CD8-positive, alpha-beta memory T cell (primary cell): ENCODE measurements at regions not wholly inside any gene's neighbourhood (a gene's known extent, or its start where the extent isn't known, plus 50 kb on each side); places are given as distances from the start of the nearest gene placed in this dataset.

ENCODE experiments used
- CTCF ChIA-PET: fragments of 350-600 bp; sonication (Branson Sonifier 250); formaldehyde crosslinking; loops from one replicate; lab custom pipeline; 2021; ENCODE audit warnings: antibody characterized with exemption; lab: Charles Lee
- POLR2A ChIA-PET: fragments of 350-600 bp; sonication (Branson Sonifier 250); formaldehyde crosslinking; loops from one replicate; lab custom pipeline; 2021; ENCODE audit warnings: antibody characterized with exemption; lab: Charles Lee
- DNase-seq, 5 donors: peaks; one replicate each; pipeline versions ENCODE4 v3.0.0 to v3.0.0-alpha.2; 2020 to 2022; ENCODE audit warnings: mixed read lengths in 1 of 5
- H3K27ac ChIP-seq: one replicate; pipeline ENCODE4 v1.7.0; 2013; ENCODE audit warnings: low read depth, mild to moderate bottlenecking, low read length, moderate library complexity
- H3K27me3 ChIP-seq: 2 replicates; pipeline ENCODE4 v1.7.0; 2013; ENCODE audit warnings: low read length, mild to moderate bottlenecking; ENCODE audit not compliant: insufficient read depth, poor library complexity, severe bottlenecking
- H3K36me3 ChIP-seq: 2 replicates; pipeline ENCODE4 v1.7.0; 2013; ENCODE audit warnings: mild to moderate bottlenecking, low read length, moderate library complexity; ENCODE audit not compliant: insufficient read depth
- H3K4me1 ChIP-seq: 2 replicates; pipeline ENCODE4 v1.7.0; 2013; ENCODE audit warnings: mild to moderate bottlenecking, low read length, moderate library complexity; ENCODE audit not compliant: insufficient read depth
- H3K4me3 ChIP-seq: 2 replicates; pipeline ENCODE4 v1.7.0; 2013; ENCODE audit warnings: mild to moderate bottlenecking, low read length
- H3K9me3 ChIP-seq: 2 replicates; pipeline ENCODE4 v1.7.0; 2013; ENCODE audit warnings: mild to moderate bottlenecking, low read length
- H3K27ac Mint-ChIP-seq, 8 donors: one replicate each; pipeline ENCODE4 v1.8.0; 2020 to 2021; ENCODE audit warnings: mixed read lengths in 8 of 8, mild to moderate bottlenecking in 6 of 8, inconsistent platforms in 3 of 8, moderate library complexity in 3 of 8
- H3K27me3 Mint-ChIP-seq, 2 donors: one replicate each; pipeline ENCODE4 v1.8.0; 2020 to 2021; ENCODE audit warnings: mixed read lengths in 2 of 2, mild to moderate bottlenecking in 1 of 2, moderate library complexity in 1 of 2
- H3K36me3 Mint-ChIP-seq, 3 donors: one replicate each; pipeline ENCODE4 v1.8.0; 2020 to 2021; ENCODE audit warnings: mixed read lengths in 3 of 3, inconsistent platforms in 1 of 3, mild to moderate bottlenecking in 1 of 3
- H3K4me1 Mint-ChIP-seq, 3 donors: one replicate each; pipeline ENCODE4 v1.8.0; 2020 to 2021; ENCODE audit warnings: mixed read lengths in 3 of 3, inconsistent platforms in 1 of 3, mild to moderate bottlenecking in 1 of 3
- H3K4me3 Mint-ChIP-seq, 7 donors: one replicate each; pipeline ENCODE4 v1.8.0; 2020 to 2021; ENCODE audit warnings: mixed read lengths in 7 of 7, mild to moderate bottlenecking in 6 of 7, moderate library complexity in 4 of 7, inconsistent platforms in 2 of 7
- H3K9me3 Mint-ChIP-seq, 5 donors: one replicate each; pipeline ENCODE4 v1.8.0; 2020 to 2022; ENCODE audit warnings: mixed read lengths in 5 of 5, mild to moderate bottlenecking in 3 of 5, moderate library complexity in 2 of 5, inconsistent platforms in 1 of 5

GRCh38 chr12:86634456-86635410 lies 378.5 kb upstream of the MGAT4C start:
- no peaks in the 10 kb centered on the region for H3K27me3 Mint-ChIP-seq
- H3K9me3 Mint-ChIP-seq = peaks cover 0 to 33% (median 5%) of the 10 kb centered on the region in 5 donors
- no peaks in the 10 kb centered on the region for H3K36me3 ChIP-seq
- H3K4me1 ChIP-seq = no peaks in the 10 kb centered on the region
- no peaks in the 10 kb centered on the region for H3K4me1 Mint-ChIP-seq
- H3K27ac ChIP-seq = no peak overlapping the region
- no peaks in the 10 kb centered on the region for H3K9me3 ChIP-seq
- no peak for DNase-seq
- CTCF ChIA-PET = no interaction called here
- H3K27ac Mint-ChIP-seq = no peak overlapping the region
- H3K27me3 ChIP-seq = no peaks in the 10 kb centered on the region
- POLR2A ChIA-PET = no interaction called here
- H3K4me3 Mint-ChIP-seq = no peak overlapping the region
- H3K4me3 ChIP-seq = no peak overlapping the region
- H3K36me3 Mint-ChIP-seq = no peaks in the 10 kb centered on the region

- DNase-seq = no peak
- Histone ChIP-seq H3K27ac (no peak overlapping the region), H3K4me3 (no peak overlapping the region), H3K36me3 (no peaks in the 10 kb centered on the region), H3K4me1 (no peaks in the 10 kb centered on the region), H3K27me3 (no peaks in the 10 kb centered on the region), H3K9me3 (no peaks in the 10 kb centered on the region)
- Mint-ChIP-seq H3K27me3 (no peaks in the 10 kb centered on the region), H3K36me3 (no peaks in the 10 kb centered on the region), H3K4me1 (no peaks in the 10 kb centered on the region), H3K4me3 (no peak overlapping the region), H3K9me3 (peaks cover 6 to 30% (median 14%) of the 10 kb centered on the region in 5 donors), H3K27ac (no peak overlapping the region)
- ChIA-PET CTCF (no interaction called here), POLR2A (no interaction called here)
Measured at GRCh38 chr12:86627001-86627400, 370.8 kb upstream of the MGAT4C start.

- Histone ChIP-seq H3K4me3 (no peak overlapping the region), H3K9me3 (no peaks in the 10 kb centered on the region), H3K27ac (no peak overlapping the region), H3K36me3 (no peaks in the 10 kb centered on the region), H3K4me1 (no peaks in the 10 kb centered on the region), H3K27me3 (no peaks in the 10 kb centered on the region)
- ChIA-PET POLR2A (no interaction called here), CTCF (no interaction called here)
- DNase-seq = no peak
- Mint-ChIP-seq H3K4me1 (no peaks in the 10 kb centered on the region), H3K9me3 (peaks cover 4 to 34% (median 6%) of the 10 kb centered on the region in 5 donors), H3K27ac (no peak overlapping the region), H3K27me3 (no peaks in the 10 kb centered on the region), H3K4me3 (no peak overlapping the region), H3K36me3 (no peaks in the 10 kb centered on the region)
Measured at GRCh38 chr12:86623267-86623666, 367.1 kb upstream of the MGAT4C start.

GRCh38 chr12:86621957-86622356 lies 365.8 kb upstream of the MGAT4C start:
- H3K27me3 ChIP-seq = no peaks in the 10 kb centered on the region
- H3K9me3 ChIP-seq = no peaks in the 10 kb centered on the region
- no peaks in the 10 kb centered on the region for H3K27me3 Mint-ChIP-seq
- H3K36me3 Mint-ChIP-seq = no peaks in the 10 kb centered on the region
- H3K9me3 Mint-ChIP-seq = peaks cover 4 to 38% (median 8%) of the 10 kb centered on the region in 5 donors
- no peak overlapping the region for H3K27ac Mint-ChIP-seq
- no peak for DNase-seq
- H3K27ac ChIP-seq = no peak overlapping the region
- no peak overlapping the region for H3K4me3 Mint-ChIP-seq
- CTCF ChIA-PET = no interaction called here
- no peaks in the 10 kb centered on the region for H3K4me1 Mint-ChIP-seq
- no peak overlapping the region for H3K4me3 ChIP-seq
- H3K36me3 ChIP-seq = no peaks in the 10 kb centered on the region
- POLR2A ChIA-PET = no interaction called here
- H3K4me1 ChIP-seq = no peaks in the 10 kb centered on the region

GRCh38 chr12:86613311-86613710 lies 357.1 kb upstream of the MGAT4C start:
- Histone ChIP-seq H3K36me3 (no peaks in the 10 kb centered on the region), H3K9me3 (no peaks in the 10 kb centered on the region), H3K27ac (no peak overlapping the region), H3K4me3 (no peak overlapping the region), H3K27me3 (no peaks in the 10 kb centered on the region), H3K4me1 (no peaks in the 10 kb centered on the region)
- Mint-ChIP-seq H3K27me3 (no peaks in the 10 kb centered on the region), H3K9me3 (peaks cover 2 to 24% (median 6%) of the 10 kb centered on the region in 5 donors), H3K36me3 (no peaks in the 10 kb centered on the region), H3K4me3 (no peak overlapping the region), H3K27ac (no peak overlapping the region), H3K4me1 (no peaks in the 10 kb centered on the region)
- ChIA-PET CTCF (no interaction called here), POLR2A (no interaction called here)
- DNase-seq = no peak

- Histone ChIP-seq H3K36me3 (no peaks in the 10 kb centered on the region), H3K27me3 (no peaks in the 10 kb centered on the region), H3K4me1 (no peaks in the 10 kb centered on the region), H3K4me3 (no peak overlapping the region), H3K9me3 (no peaks in the 10 kb centered on the region), H3K27ac (no peak overlapping the region)
- Mint-ChIP-seq H3K36me3 (no peaks in the 10 kb centered on the region), H3K27ac (no peak overlapping the region), H3K4me1 (no peaks in the 10 kb centered on the region), H3K4me3 (no peak overlapping the region), H3K9me3 (peaks cover 2 to 23% (median 3%) of the 10 kb centered on the region in 5 donors), H3K27me3 (no peaks in the 10 kb centered on the region)
- no peak for DNase-seq
- ChIA-PET CTCF (no interaction called here), POLR2A (no interaction called here)
Measured at GRCh38 chr12:86608638-86609037, 352.4 kb upstream of the MGAT4C start.

GRCh38 chr12:86601550-86602308 lies 345.5 kb upstream of the MGAT4C start:
- Histone ChIP-seq H3K4me3 (no peak overlapping the region), H3K9me3 (no peaks in the 10 kb centered on the region), H3K4me1 (no peaks in the 10 kb centered on the region), H3K27me3 (no peaks in the 10 kb centered on the region), H3K36me3 (no peaks in the 10 kb centered on the region), H3K27ac (no peak overlapping the region)
- Mint-ChIP-seq H3K4me3 (no peak overlapping the region), H3K27ac (no peak overlapping the region), H3K27me3 (no peaks in the 10 kb centered on the region), H3K36me3 (no peaks in the 10 kb centered on the region), H3K9me3 (peaks cover 5 to 11% (median 6%) of the 10 kb centered on the region in 5 donors), H3K4me1 (no peaks in the 10 kb centered on the region)
- no peak for DNase-seq
- CTCF ChIA-PET = no interaction called here
- POLR2A ChIA-PET = no interaction called here

- Mint-ChIP-seq H3K36me3 (no peaks in the 10 kb centered on the region), H3K4me1 (no peaks in the 10 kb centered on the region), H3K27me3 (no peaks in the 10 kb centered on the region), H3K27ac (no peak overlapping the region), H3K9me3 (peaks cover 3 to 10% (median 5%) of the 10 kb centered on the region in 5 donors), H3K4me3 (no peak overlapping the region)
- ChIA-PET CTCF (no interaction called here), POLR2A (no interaction called here)
- Histone ChIP-seq H3K27me3 (no peaks in the 10 kb centered on the region), H3K4me1 (no peaks in the 10 kb centered on the region), H3K4me3 (no peak overlapping the region), H3K36me3 (no peaks in the 10 kb centered on the region), H3K27ac (no peak overlapping the region), H3K9me3 (no peaks in the 10 kb centered on the region)
- peak in 1 of 5 donors; percentile 44 for DNase-seq
Measured at GRCh38 chr12:86600664-86601231, 344.6 kb upstream of the MGAT4C start.
